HEK293 (cell line): ENCODE measurements at regions not wholly inside any gene's neighbourhood (a gene's known extent, or its start where the extent isn't known, plus 50 kb on each side); places are given as distances from the start of the nearest gene placed in this dataset.

Source experiments
- CTCF ChIA-PET: fragments of 350-600 bp; formaldehyde crosslinking; extraction: SDS; loops from one replicate; lab custom pipeline; 2021; ENCODE audit warnings: antibody characterized with exemption; lab: Yijun Ruan, JAX
- POLR2A ChIA-PET: fragments of 300-600 bp; formaldehyde crosslinking; extraction: SDS; loops from one replicate; lab custom pipeline; 2020; ENCODE audit warnings: antibody characterized with exemption, inconsistent platforms; lab: Yijun Ruan, JAX
- H3K27ac ChIP-seq: fragments of 200-500 bp; sonication (Bioruptor generic); 2 replicates; pipeline ENCODE4 v1.5.1; 2014; ENCODE audit warnings: low read depth, low read length, control low read depth, inconsistent platforms; ENCODE audit errors: extremely low read depth
- H3K36me3 ChIP-seq, 2 experiments: fragments of 200-500 bp in 1 of 2; sonication (Bioruptor generic) in 1 of 2; 1 replicate in 1 of 2; 2 replicates in 1 of 2; pipeline ENCODE4 v1.5.1; 2014 to 2017; ENCODE audit warnings: inconsistent platforms in 2 of 2, low read length in 2 of 2; ENCODE audit not compliant: control insufficient read depth in 2 of 2, insufficient read depth in 1 of 2
- H3K4me1 ChIP-seq: fragments of 200-500 bp; sonication (Bioruptor generic); 2 replicates; pipeline ENCODE4 v1.5.1; 2014; ENCODE audit warnings: mild to moderate bottlenecking, low read length, inconsistent platforms; ENCODE audit not compliant: control insufficient read depth, insufficient read depth
- H3K4me3 ChIP-seq: 2 replicates; pipeline ENCODE4 v1.5.1; 2011; ENCODE audit warnings: low read depth, mild to moderate bottlenecking, control low read depth, low read length, moderate library complexity
- H3K9me3 ChIP-seq: fragments of 200-500 bp; sonication (Bioruptor generic); 2 replicates; pipeline ENCODE4 v1.5.1; 2014; ENCODE audit warnings: low read depth, low read length, inconsistent platforms; ENCODE audit not compliant: control insufficient read depth, insufficient read depth
- GLI2 ChIP-seq: fragments of 450-650 bp; formaldehyde crosslinking; IDR thresholded peaks from 2 replicates; pipeline ENCODE4; 2017; ENCODE audit warnings: missing biosample characterization, missing genetic modification characterization, low read depth, borderline replicate concordance
- IKZF3 ChIP-seq: fragments of 450-650 bp; IDR thresholded peaks from 2 replicates; pipeline ENCODE4 v1.5.0; 2018; ENCODE audit warnings: missing biosample characterization, mild to moderate bottlenecking, missing genetic modification characterization, moderate library complexity
- KLF7 ChIP-seq: fragments of 450-650 bp; formaldehyde crosslinking; IDR thresholded peaks from 2 replicates; pipeline ENCODE4 v1.5.1; 2016; ENCODE audit warnings: missing biosample characterization, missing genetic modification characterization, borderline replicate concordance
- MZF1 ChIP-seq: fragments of 450-650 bp; formaldehyde crosslinking; IDR thresholded peaks from 2 replicates; pipeline ENCODE4 v1.5.1; 2017; ENCODE audit warnings: missing biosample characterization, missing genetic modification characterization, borderline replicate concordance
- PRDM10 ChIP-seq: fragments of 450-650 bp; formaldehyde crosslinking; IDR thresholded peaks from 2 replicates; pipeline ENCODE4 v1.5.1; 2016; ENCODE audit warnings: missing biosample characterization, missing genetic modification characterization
- TCF7L2 ChIP-seq: IDR thresholded peaks from 2 replicates; pipeline ENCODE4 v1.6.1; 2011; ENCODE audit warnings: low read depth, mild to moderate bottlenecking, inconsistent platforms, low read length, moderate library complexity, borderline replicate concordance
- YY1 ChIP-seq: fragments of 450-650 bp; formaldehyde crosslinking; IDR thresholded peaks from 2 replicates; pipeline ENCODE4 v1.5.1; 2018; ENCODE audit warnings: missing biosample characterization, missing genetic modification characterization
- ZBTB10 ChIP-seq: fragments of 450-650 bp; formaldehyde crosslinking; IDR thresholded peaks from 2 replicates; pipeline ENCODE4 v1.5.1; 2016; ENCODE audit warnings: missing biosample characterization, missing genetic modification characterization
- ZBTB7A ChIP-seq: fragments of 450-650 bp; formaldehyde crosslinking; IDR thresholded peaks from 2 replicates; pipeline ENCODE4 v1.5.1; 2016; ENCODE audit warnings: low read depth, missing biosample characterization, missing genetic modification characterization
- ZNF174 ChIP-seq: fragments of 450-650 bp; formaldehyde crosslinking; IDR thresholded peaks from 2 replicates; pipeline ENCODE4 v1.5.0; 2017; ENCODE audit warnings: missing biosample characterization, mild to moderate bottlenecking, missing genetic modification characterization
- ZNF175 ChIP-seq: fragments of 450-650 bp; formaldehyde crosslinking; IDR thresholded peaks from 2 replicates; pipeline ENCODE4 v1.5.1; 2016; ENCODE audit warnings: missing biosample characterization, missing genetic modification characterization
- ZNF18 ChIP-seq: fragments of 450-650 bp; formaldehyde crosslinking; IDR thresholded peaks from 2 replicates; pipeline ENCODE4 v1.5.1; 2016; ENCODE audit warnings: missing biosample characterization, missing genetic modification characterization
- ZNF184 ChIP-seq: fragments of 450-650 bp; IDR thresholded peaks from 2 replicates; pipeline ENCODE4 v1.5.1; 2018; ENCODE audit warnings: missing biosample characterization, mild to moderate bottlenecking, missing genetic modification characterization
- ZNF202 ChIP-seq: fragments of 450-650 bp; formaldehyde crosslinking; IDR thresholded peaks from 2 replicates; pipeline ENCODE4 v1.5.1; 2016; ENCODE audit warnings: missing biosample characterization, missing genetic modification characterization, borderline replicate concordance
- ZNF23 ChIP-seq: fragments of 450-650 bp; formaldehyde crosslinking; IDR thresholded peaks from 2 replicates; pipeline ENCODE4 v1.5.1; 2016; ENCODE audit warnings: missing biosample characterization, missing genetic modification characterization, borderline replicate concordance
- ZNF366 ChIP-seq: fragments of 450-650 bp; formaldehyde crosslinking; conservative IDR thresholded peaks from 2 replicates; pipeline ENCODE4 v1.5.1; 2016; ENCODE audit warnings: missing biosample characterization, missing genetic modification characterization
- ZNF37A ChIP-seq: fragments of 450-650 bp; IDR thresholded peaks from 2 replicates; pipeline ENCODE4 v1.5.1; 2018; ENCODE audit warnings: missing biosample characterization, missing genetic modification characterization
- ZNF449 ChIP-seq: fragments of 450-650 bp; formaldehyde crosslinking; IDR thresholded peaks from 2 replicates; pipeline ENCODE4 v1.5.1; 2017; ENCODE audit warnings: missing biosample characterization, mild to moderate bottlenecking, missing genetic modification characterization, moderate library complexity
- ZNF514 ChIP-seq: fragments of 450-650 bp; formaldehyde crosslinking; IDR thresholded peaks from 2 replicates; pipeline ENCODE4 v1.5.1; 2016; ENCODE audit warnings: missing biosample characterization, missing genetic modification characterization
- ZNF623 ChIP-seq: fragments of 450-650 bp; formaldehyde crosslinking; IDR thresholded peaks from 2 replicates; pipeline ENCODE4 v1.5.1; 2016; ENCODE audit warnings: missing biosample characterization, missing genetic modification characterization
- ZNF76 ChIP-seq: fragments of 450-650 bp; formaldehyde crosslinking; IDR thresholded peaks from 2 replicates; pipeline ENCODE4; 2016; ENCODE audit warnings: low read depth, missing biosample characterization, missing genetic modification characterization, borderline replicate concordance
- ZSCAN18 ChIP-seq: fragments of 450-650 bp; formaldehyde crosslinking; IDR thresholded peaks from 2 replicates; pipeline ENCODE4 v1.5.1; 2016; ENCODE audit warnings: missing biosample characterization, missing genetic modification characterization
- ZSCAN5A ChIP-seq: fragments of 450-650 bp; formaldehyde crosslinking; IDR thresholded peaks from 2 replicates; pipeline ENCODE4 v1.5.1; 2016; ENCODE audit warnings: missing biosample characterization, missing genetic modification characterization
- ZXDB ChIP-seq: fragments of 450-650 bp; formaldehyde crosslinking; IDR thresholded peaks from 2 replicates; pipeline ENCODE4 v1.5.1; 2016; ENCODE audit warnings: missing biosample characterization, missing genetic modification characterization

GRCh38 chr5:57750891-57751290 is 268.3 kb upstream of the ACTBL2 start:
- H3K9me3 ChIP-seq, result no peaks in the 10 kb centered on the region
- H3K36me3 ChIP-seq, result no peaks in the 10 kb centered on the region
- POLR2A ChIA-PET, result no interaction called here
- CTCF ChIA-PET, result no interaction called here
- H3K27ac ChIP-seq, result no peak overlapping the region
- H3K4me3 ChIP-seq, result no peak overlapping the region
- 0 out of 2 replicates have a peak, but pooled peaks cover 4% of the 10 kb centered on the region for H3K4me1 ChIP-seq
- TF ChIP-seq ZNF623 (tag by site-specific recombination), result no peak
- no peak for TF ChIP-seq ZXDB (tag by site-specific recombination)
- no peak for TF ChIP-seq KLF7 (tag by site-specific recombination)
- no peak for TF ChIP-seq GLI2 (tag by site-specific recombination)
- no peak for TF ChIP-seq ZBTB10 (tag by site-specific recombination)
- TF ChIP-seq ZNF175 (tag by site-specific recombination), result no peak
- TF ChIP-seq ZNF76 (tag by site-specific recombination), result no peak
- TF ChIP-seq ZSCAN5A (tag by site-specific recombination), result no peak
- no peak for TF ChIP-seq ZNF366 (tag by site-specific recombination)
- TF ChIP-seq ZNF18 (tag by site-specific recombination), result no peak
- no peak for TF ChIP-seq ZNF23 (tag by site-specific recombination)
- no peak for TF ChIP-seq ZNF174
- TF ChIP-seq ZNF37A (tag by site-specific recombination), result no peak
- no peak for TF ChIP-seq ZNF514 (tag by site-specific recombination)
- TF ChIP-seq YY1 (tag by site-specific recombination), result no peak
- TF ChIP-seq TCF7L2, result no peak
- no peak for TF ChIP-seq ZSCAN18 (tag by site-specific recombination)

GRCh38 chr5:57750282-57750681 is 267.7 kb upstream of the ACTBL2 start:
- Histone ChIP-seq H3K36me3 (no peaks in the 10 kb centered on the region), H3K4me3 (no peak overlapping the region), H3K9me3 (no peaks in the 10 kb centered on the region), H3K27ac (no peak overlapping the region), H3K4me1 (0 out of 2 replicates have a peak, but pooled peaks cover 4% of the 10 kb centered on the region)
- ChIA-PET POLR2A (no interaction called here), CTCF (no interaction called here)
- TF ChIP-seq IKZF3 (tag by site-specific recombination) (no peak), MZF1 (tag by site-specific recombination) (no peak), ZNF202 (tag by site-specific recombination) (no peak), ZNF76 (tag by site-specific recombination) (no peak), ZBTB7A (tag by site-specific recombination) (no peak), ZNF449 (tag by site-specific recombination) (no peak), PRDM10 (tag by site-specific recombination) (no peak), ZNF184 (tag by site-specific recombination) (no peak)
